ENCODE measurements at regions not wholly inside any gene's neighbourhood (a gene's known extent, or its start where the extent isn't known, plus 50 kb on each side); places are given as distances from the start of the nearest gene placed in this dataset.

DNA sequence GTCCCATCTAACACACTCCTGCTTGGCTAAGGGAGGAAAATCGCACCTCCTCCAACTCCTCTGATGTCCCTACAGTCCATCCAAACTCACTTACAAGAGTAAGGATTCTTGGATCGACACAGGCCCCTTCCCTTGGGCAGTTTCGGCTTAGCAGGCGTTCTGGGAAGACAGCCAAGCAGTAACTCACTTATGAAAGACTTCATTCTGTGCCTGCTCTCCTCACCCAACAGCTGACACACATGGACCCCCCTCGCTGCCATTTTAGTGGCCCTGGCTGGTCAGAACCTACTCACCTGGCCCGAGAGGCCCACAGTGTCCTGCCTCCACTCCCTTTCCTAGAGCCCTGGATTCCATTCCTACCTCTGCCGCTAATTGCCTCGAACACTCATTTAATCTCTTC, 52.3 kb upstream of the BCL2L14 start:
- DNase-seq (peak; percentile 58), ATAC-seq (ENCODE audit: low read depth) (peak; percentile 57)
- no peak overlapping the region for H3K4ac ChIP-seq (ENCODE audit: low read depth, low read length)
- no peak overlapping the region for H3K18ac ChIP-seq (ENCODE audit: low read depth, low read length)
- H2AK5ac ChIP-seq (ENCODE audit: low read depth, low read length): peak overlapping the region; percentile 5; the same call in 1 of the 2 replicates
- H3K4me3 ChIP-seq (ENCODE audit: insufficient read depth, low read depth, low read length): no peak overlapping the region
- no peak overlapping the region for H2BK5ac ChIP-seq (ENCODE audit: low read depth, low read length, poor library complexity, severe bottlenecking)
- no peaks in the 10 kb centered on the region for H4K20me1 ChIP-seq (ENCODE audit: insufficient read depth, low read length)
- no peak overlapping the region for H4K5ac ChIP-seq (ENCODE audit: low read depth, low read length)
- in situ Hi-C loops (cut with MboI; ENCODE audit: low sequenced_read_pairs): no loop called here
- H3K23ac ChIP-seq (ENCODE audit: low read depth, low read length): no peak overlapping the region
- no peak overlapping the region for H3K56ac ChIP-seq (ENCODE audit: extremely low read depth, insufficient read depth, low read length)
- H2BK120ac ChIP-seq (ENCODE audit: low read depth, low read length): no peak overlapping the region
- WGBS, 2 experiments (ENCODE audit: extremely low coverage in 2 of 2, insufficient read length in 1 of 2): 9% methylated on average over 3 of the region's 8 CpGs; no CpG with 5 or more reads in 1 of the 2 experiments
- CTCF ChIA-PET: no interaction called here
- TF ChIP-seq SMC3 (IDR thresholded peaks at IDR 0.05; ENCODE audit: low read depth, low read length) (no peak), BHLHE40 (IDR thresholded peaks at IDR 0.05; ENCODE audit: low read depth, low read length) (no peak), FOS (IDR thresholded peaks at IDR 0.05; ENCODE audit: low read depth, low read length) (no peak), MAZ (IDR thresholded peaks at IDR 0.05; ENCODE audit: borderline replicate concordance, low read depth, low read length) (no peak), RFX5 (IDR thresholded peaks at IDR 0.05; ENCODE audit: low read depth, low read length) (no peak), NFE2L2 (IDR thresholded peaks at IDR 0.05; ENCODE audit: low read depth, low read length) (no peak), MXI1 (IDR thresholded peaks at IDR 0.05; ENCODE audit: borderline replicate concordance, low read depth, low read length) (no peak), POLR2A (IDR thresholded peaks at IDR 0.05; ENCODE audit: low read depth, low read length) (no peak), CEBPB (IDR thresholded peaks at IDR 0.05; ENCODE audit: low read depth, low read length) (no peak)
- TF ChIP-seq, protein P1, sequence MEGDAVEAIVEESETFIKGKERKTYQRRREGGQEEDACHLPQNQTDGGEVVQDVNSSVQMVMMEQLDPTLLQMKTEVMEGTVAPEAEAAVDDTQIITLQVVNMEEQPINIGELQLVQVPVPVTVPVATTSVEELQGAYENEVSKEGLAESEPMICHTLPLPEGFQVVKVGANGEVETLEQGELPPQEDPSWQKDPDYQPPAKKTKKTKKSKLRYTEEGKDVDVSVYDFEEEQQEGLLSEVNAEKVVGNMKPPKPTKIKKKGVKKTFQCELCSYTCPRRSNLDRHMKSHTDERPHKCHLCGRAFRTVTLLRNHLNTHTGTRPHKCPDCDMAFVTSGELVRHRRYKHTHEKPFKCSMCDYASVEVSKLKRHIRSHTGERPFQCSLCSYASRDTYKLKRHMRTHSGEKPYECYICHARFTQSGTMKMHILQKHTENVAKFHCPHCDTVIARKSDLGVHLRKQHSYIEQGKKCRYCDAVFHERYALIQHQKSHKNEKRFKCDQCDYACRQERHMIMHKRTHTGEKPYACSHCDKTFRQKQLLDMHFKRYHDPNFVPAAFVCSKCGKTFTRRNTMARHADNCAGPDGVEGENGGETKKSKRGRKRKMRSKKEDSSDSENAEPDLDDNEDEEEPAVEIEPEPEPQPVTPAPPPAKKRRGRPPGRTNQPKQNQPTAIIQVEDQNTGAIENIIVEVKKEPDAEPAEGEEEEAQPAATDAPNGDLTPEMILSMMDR (conservative IDR thresholded peaks at IDR 0.05; ENCODE audit: low read depth, low read length): no peak
- TF ChIP-seq, protein P2, sequence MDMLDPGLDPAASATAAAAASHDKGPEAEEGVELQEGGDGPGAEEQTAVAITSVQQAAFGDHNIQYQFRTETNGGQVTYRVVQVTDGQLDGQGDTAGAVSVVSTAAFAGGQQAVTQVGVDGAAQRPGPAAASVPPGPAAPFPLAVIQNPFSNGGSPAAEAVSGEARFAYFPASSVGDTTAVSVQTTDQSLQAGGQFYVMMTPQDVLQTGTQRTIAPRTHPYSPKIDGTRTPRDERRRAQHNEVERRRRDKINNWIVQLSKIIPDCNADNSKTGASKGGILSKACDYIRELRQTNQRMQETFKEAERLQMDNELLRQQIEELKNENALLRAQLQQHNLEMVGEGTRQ (IDR thresholded peaks at IDR 0.05; ENCODE audit: low read depth, low read length): no peak
- TF ChIP-seq, protein P3, sequence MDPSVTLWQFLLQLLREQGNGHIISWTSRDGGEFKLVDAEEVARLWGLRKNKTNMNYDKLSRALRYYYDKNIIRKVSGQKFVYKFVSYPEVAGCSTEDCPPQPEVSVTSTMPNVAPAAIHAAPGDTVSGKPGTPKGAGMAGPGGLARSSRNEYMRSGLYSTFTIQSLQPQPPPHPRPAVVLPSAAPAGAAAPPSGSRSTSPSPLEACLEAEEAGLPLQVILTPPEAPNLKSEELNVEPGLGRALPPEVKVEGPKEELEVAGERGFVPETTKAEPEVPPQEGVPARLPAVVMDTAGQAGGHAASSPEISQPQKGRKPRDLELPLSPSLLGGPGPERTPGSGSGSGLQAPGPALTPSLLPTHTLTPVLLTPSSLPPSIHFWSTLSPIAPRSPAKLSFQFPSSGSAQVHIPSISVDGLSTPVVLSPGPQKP (IDR thresholded peaks at IDR 0.05; ENCODE audit: borderline replicate concordance, low read depth, low read length): no peak
- H4K8ac ChIP-seq (ENCODE audit: low read depth in 2 of 2, low read length in 2 of 2): no peak overlapping the region
- intact Hi-C loops (cut with micrococcal nuclease): no loop called here
- H3K9me1 ChIP-seq (ENCODE audit: insufficient read depth, low read length): peaks cover 3% of the 10 kb centered on the region; the same call in 1 of the 2 replicates
- H3K9ac ChIP-seq (ENCODE audit: low read depth, low read length): no peak overlapping the region
- H3K79me1 ChIP-seq (ENCODE audit: low read depth in 1 of 2, low read length in 2 of 2): no peaks in the 10 kb centered on the region
- no peak overlapping the region for H2BK15ac ChIP-seq (ENCODE audit: low read depth, low read length)
- no peaks in the 10 kb centered on the region for H3K36me3 ChIP-seq (ENCODE audit: control insufficient read depth, insufficient read depth, low read length)
- H2BK20ac ChIP-seq (ENCODE audit: low read depth, low read length): no peak overlapping the region
- no peak overlapping the region for H3K14ac ChIP-seq (replicated peaks; ENCODE audit: low read depth, low read length)
- POLR2A ChIA-PET (ENCODE audit: unreplicated experiment): no interaction called here
- BruUV-seq (replicated peaks): no TSS peak
- H3K27me3 ChIP-seq (ENCODE audit: control insufficient read depth, insufficient read depth, low read length): peaks cover 7% of the 10 kb centered on the region
- dilution Hi-C loops (cut with HindIII; ENCODE audit: low sequenced_read_pairs, unreplicated experiment): no loop called here
- H3K4me1 ChIP-seq (ENCODE audit: control insufficient read depth, insufficient read depth, low read length): no peaks in the 10 kb centered on the region
- no peak overlapping the region for H2AFZ ChIP-seq (replicated peaks; ENCODE audit: low read length, poor library complexity)
- H2AK9ac ChIP-seq (replicated peaks; ENCODE audit: low read depth, low read length, poor library complexity): no peak overlapping the region
- no peak overlapping the region for H3K27ac ChIP-seq (ENCODE audit: insufficient read depth, low read length)
- H3K4me2 ChIP-seq (ENCODE audit: low read depth, low read length): no peak overlapping the region
- no peak overlapping the region for H4K91ac ChIP-seq (ENCODE audit: insufficient read depth, low read depth, low read length)
- H3K9me3 ChIP-seq (ENCODE audit: control insufficient read depth, insufficient read depth, low read length): no peaks in the 10 kb centered on the region

All from IMR-90 (cell line).